ENCODE measurements at regions not wholly inside any gene's neighbourhood (a gene's known extent, or its start where the extent isn't known, plus 50 kb on each side); places are given as distances from the start of the nearest gene placed in this dataset.

DNA sequence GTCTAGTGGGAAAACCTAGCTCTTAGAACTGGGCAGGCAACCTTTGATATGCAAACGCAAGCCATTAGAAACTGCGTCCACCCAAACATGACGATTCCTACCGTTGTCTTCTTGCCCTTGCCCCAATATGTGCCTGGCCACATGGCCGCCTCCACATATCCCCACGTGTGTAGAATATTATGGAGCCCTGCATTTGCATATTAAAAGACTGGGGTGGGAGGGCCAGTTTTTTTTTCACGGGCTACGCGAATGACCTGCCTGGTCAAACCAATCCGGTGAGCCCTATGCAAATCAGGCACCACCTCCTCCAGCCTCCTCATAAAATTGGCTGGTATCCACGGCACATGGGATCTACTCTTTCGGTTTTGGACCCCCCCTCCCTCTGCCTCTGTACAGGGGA is 381.0 kb upstream of the RGMA start:
- no peak for DNase-seq

- DNase-seq, result no peak
These were observed 378.3 kb upstream of the RGMA start for GRCh38 chr15:93467337-93467736.

DNA sequence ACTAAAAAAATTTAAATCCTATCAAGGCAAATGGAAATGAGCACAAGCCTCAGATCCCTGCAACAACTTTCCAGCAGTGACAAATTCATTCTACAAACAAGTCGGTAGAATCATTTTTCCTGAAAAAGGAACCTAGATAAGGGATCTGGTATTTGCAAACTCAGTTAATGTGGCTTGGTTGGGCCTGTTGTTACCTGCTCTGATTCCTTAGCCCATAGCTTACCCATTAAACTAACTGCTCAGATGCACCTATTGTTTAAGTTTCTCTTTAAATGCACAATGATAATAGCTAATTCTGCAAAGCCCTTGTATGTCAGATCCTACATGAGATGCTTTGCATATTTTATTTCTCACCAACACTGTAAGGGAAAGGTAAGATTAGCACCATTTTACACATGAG is 377.4 kb upstream of the RGMA start:
- DNase-seq, result no peak

DNA sequence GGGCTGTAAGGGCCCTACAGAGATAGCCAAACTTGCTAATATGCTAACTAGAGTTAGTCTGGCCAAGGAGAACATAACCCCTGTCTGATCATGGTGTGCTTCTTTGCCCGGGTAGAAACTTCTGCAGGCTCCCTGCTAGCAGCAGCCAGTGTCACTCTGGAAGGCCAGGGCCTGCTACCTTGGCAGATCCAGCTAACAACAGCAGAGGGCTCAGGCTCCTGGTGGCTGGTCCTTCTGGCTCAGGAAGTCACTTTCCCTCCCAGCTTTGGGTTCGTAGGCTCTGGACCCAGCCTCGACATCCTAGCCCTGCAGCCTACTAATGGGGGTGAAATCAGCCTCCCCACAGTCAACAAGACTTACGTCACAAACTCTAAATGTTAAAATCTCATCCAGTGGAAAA is 373.7 kb upstream of the RGMA start:
- no peak for DNase-seq

- DNase-seq, result no peak
These were observed 371.7 kb upstream of the RGMA start for GRCh38 chr15:93460717-93461116.

GRCh38 chr15:93459396-93459795 is 370.4 kb upstream of the RGMA start:
- no peak for DNase-seq

DNA sequence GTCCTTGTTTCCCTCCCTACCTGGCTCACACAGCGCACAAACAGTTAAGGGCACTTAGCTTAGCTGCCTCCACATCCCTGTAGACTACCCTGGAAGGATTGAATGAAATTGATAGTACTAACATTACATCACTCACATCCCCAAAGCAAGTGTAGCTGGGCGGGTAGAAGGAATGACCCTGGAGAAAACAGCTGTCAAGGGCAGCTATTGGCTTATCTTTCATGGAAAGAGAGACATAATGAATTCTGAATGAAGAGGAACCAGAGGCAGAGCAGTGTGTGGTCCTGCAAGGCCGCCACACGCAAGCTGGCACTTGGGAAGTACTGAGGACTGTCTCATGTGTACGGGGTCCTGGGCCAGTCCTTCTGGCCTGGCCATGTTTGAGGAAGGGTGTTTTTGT is 369.6 kb upstream of the RGMA start:
- DNase-seq, result no peak

DNA sequence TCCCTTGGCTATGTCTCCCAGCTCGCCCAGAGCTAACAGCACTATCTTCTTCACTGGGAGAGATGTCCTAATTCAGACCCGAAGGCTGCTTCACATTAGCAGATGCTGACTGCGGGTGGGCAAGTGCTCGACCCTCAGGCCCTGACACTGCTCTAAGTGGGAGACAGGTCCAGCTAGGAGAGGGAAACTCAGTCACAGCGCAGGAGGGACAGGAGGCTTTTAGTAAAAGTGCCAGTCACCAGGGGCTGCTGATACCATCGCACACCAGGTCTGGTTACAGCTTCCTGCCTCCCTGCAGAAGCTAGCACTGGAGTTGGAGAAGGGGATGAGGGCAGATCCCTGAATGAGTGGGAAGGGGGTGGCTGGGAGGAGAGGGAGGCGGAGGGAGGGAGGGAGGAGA is 365.8 kb upstream of the RGMA start:
- no peak for DNase-seq

DNA sequence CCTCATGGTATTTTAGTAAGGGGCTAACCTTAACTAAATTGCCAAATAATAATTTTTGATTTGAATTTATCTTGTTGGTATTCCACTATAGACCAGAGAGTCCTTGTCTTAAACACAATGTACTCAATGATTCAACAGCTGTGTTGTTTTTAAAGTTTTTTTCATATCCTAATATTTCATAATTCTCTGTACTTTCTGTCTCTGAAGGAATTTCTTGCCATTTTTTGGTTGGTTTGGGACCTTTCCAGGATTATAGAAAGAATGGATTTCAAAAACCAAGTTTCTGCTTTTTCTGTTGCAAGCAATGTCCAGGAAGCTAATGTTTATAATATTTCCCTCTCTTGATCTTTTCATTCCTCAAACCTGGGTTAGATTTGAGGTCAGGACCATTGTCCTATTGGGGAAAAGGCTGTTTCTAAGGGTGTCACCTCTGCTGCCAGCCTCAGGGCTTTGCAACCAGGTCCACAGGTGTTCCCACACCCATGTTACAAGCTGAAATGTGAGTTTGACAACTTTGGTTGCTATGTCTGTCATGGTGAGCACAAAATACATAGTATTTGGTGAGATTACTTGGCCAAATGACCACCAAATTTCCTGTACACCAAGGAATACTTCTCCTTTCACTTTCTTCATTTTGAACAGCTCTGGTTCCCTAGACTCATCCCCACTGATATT is 363.7 kb upstream of the RGMA start:
- no peak for DNase-seq

DNA sequence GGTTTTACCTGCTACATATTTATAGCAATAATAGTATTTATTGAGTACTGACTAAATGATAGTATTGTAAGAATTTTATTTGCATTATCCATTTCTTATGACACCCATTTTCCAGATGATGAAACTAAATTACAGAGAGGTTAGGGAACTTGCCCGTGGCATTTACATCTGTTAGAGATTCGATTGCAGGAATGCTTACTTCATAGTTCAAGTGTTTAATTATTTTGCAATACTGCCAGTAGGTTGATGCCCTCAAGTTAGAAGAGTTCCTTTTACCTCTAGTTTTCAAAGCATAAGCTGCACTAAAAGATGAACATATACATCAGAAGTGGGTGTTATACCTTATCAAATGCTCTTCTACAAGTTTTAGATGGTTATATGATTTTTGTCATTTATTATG is 362.8 kb upstream of the RGMA start:
- DNase-seq, result no peak

GRCh38 chr15:93451265-93451664 is 362.3 kb upstream of the RGMA start:
- DNase-seq, result no peak

DNA sequence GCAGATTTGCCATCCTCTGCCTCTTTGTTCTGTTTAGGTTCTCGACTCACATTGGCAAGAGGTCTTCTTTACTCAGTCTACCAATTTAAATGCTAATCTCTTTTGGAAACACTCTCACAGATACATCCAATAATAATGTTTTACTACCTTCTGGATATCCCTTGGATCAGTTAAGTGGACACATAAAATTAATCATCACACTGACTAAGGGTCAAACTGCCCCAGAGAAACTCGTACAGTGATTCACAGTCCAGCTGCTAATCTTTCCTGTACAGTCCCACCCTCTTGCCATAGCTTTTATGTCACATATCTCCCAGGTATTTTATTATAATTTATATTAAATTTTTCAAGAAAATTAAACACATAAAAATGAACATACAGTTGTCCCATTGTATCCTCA is 360.8 kb upstream of the RGMA start:
- no peak for DNase-seq

DNA sequence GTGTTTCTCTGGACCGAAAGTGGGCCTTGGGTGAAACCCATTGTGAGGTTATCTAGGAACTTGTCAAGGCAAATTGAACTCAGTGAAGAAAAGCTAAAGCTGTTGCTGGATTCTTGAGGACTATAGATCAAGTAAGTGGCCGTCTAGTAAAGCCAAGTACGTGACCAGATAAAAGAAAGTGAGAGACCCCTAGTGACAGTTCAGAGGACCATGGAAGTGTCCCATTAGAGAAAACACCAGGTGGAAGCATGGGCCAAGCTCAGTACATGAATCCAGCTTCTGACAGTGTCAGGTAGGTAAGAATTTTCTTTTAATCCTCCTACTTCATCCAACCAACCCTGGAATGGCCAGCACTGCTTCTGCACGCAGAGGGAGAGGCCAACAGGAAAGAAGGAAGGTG is 349.3 kb upstream of the RGMA start:
- no peak for DNase-seq

GRCh38 chr15:93432474-93432873 is 343.5 kb upstream of the RGMA start:
- DNase-seq, result no peak

GRCh38 chr15:93428807-93429351 is 339.9 kb upstream of the RGMA start:
- no peak for DNase-seq

GRCh38 chr15:93428150-93428549 is 339.1 kb upstream of the RGMA start:
- DNase-seq, result no peak

DNA sequence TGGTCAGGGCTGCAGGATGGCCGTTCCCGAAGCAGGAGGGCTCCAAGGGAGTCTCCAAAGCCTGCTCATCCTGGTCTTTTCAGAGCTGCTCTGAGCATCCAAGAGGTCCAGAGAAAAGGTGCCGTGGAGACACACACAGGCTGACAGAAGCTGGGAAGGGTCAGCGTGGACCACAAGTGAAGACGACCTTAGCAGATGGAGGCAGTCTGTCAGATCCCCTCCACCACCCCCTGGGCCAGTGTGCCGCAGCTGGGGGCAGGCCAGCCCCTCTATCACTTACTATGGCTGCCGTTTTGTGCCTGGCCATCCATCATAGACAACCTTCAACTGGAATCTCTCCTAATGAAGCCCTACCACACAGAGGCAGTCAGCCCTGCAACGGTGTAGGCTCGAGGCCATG is 335.1 kb upstream of the RGMA start:
- DNase-seq, result no peak

DNA sequence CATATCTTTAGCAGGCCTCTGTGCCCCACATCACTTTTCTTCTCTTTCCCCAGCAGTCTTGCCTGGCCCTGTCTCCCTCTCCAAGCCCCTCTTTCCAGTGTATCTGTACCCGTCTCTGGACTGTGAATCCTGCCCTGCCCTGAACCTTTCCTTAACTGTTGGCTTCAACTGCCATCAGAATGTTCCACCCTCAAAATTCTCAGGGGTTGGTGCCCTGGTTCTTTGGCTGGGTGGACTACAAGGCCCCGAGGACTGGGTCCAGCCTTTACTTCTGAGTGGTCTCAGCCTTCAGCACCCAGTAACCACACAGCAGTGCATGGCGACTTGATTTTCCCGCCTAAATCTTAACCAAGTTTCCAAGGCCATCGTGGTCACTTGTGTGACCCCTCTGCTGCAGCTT is 333.5 kb upstream of the RGMA start:
- no peak for DNase-seq

- no peak for DNase-seq
These were observed 331.5 kb upstream of the RGMA start for GRCh38 chr15:93420477-93420876.

DNA sequence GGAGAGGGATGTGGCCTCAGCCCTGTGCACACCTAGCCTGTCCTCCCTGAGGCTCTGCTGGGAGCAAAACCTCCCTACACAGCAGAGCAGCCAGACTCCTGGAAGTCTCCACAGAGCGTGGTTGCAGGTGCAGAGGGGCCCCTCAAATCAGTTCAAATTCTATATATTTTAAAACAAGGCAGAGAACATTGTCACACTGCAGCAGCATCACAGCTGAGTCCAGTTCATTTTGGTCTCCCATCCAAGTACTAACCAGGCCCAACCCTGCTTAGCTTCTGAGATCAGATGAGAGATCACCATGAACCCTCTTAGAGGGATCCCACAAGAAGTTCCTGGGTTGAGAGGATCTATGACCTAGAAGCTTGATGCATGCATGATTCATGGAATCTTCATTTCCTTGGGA is 331.0 kb upstream of the RGMA start:
- no peak for DNase-seq

GRCh38 chr15:93418566-93418965 is 329.6 kb upstream of the RGMA start:
- DNase-seq, result no peak

DNA sequence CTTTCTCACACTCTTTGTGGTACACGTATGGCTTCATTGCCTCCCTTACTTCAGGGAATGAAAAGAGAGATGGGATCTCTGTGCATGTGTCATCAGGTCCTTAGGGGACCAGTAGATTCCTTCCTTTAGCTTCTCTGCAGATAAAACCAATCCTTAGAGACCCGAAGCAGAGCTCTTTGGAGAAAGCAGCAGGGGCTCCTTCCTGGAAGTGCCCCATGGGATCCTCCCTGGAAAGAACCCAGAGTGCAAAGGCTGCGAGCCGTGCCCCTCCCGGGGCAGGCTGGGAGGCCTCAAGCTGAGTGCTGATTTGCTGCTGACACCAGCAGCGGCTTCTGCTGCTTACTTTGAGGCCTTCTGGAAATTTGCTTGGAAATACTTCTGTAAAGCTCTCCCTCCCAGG is 328.6 kb upstream of the RGMA start:
- DNase-seq, result no peak

GRCh38 chr15:93417156-93417555 is 328.1 kb upstream of the RGMA start:
- no peak for DNase-seq

GRCh38 chr15:93415576-93415975 is 326.6 kb upstream of the RGMA start:
- DNase-seq, result no peak

DNA sequence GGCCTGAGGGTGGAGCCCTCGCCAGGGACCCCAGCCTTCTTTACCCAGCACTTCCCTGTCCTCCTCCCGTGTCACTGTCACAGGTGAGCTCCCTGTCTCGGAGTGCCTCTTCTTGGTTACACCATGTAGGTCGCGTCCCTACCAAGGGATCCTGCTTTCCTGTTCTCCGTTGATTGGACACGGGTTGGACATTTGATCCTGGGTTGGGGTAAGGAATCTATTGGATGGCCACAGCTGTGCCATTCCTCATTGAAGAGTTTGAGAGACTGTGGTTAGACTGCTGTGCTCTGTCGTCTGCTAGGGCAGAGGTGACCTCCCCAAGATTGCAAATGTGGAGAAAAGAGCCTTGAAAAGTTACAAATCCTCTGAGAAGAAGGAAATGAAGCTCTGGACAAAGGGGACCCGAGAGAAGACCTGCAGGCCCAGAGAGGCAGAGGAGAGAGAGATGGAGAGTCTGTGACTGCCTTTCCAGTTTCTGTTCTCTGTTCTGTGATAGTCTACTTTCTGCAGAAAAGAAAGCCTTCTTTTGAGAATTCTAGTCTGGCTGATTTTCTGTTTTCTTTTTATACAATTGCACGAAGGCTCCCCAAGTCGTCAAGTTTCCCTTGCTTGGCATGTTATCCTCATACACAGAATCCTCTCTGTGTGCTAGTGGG is 325.7 kb upstream of the RGMA start:
- no peak for DNase-seq

Measured in activated T-cell treated with anti-CD3 and anti-CD28 coated beads, Interleukin-2, amount 50 U/mL, for 48 hours (primary cell).